ENCODE measurements at regions not wholly inside any gene's neighbourhood (a gene's known extent, or its start where the extent isn't known, plus 50 kb on each side); places are given as distances from the start of the nearest gene placed in this dataset.
"Not testable (repeated sequence)": the region's sequence is repeated elsewhere in the genome, so short reads cannot be mapped to it uniquely, and the experiment has no call there.

DNA sequence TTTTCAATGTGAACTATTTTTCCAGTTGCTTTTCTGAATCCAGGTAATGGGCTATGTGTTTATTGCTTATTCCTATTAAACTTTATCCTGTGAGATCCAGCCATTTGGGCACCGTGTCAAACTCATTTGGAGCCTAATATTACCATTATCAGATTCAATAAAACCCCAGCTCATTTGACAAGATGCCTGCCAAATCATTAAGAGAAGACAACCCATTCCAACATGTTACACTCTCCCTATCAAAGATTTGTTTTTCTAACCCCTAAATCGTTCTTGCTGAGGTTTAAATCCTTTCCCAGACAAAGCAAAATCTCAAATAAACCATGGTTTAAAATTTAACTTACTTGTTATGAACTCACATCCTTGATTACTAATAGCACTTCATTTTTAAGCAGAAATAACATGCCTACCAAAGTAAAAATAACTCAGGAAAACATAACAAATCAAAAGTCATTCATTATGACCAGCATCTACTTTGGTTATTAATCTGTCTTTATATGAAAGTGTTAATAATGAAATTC, 130.0 kb upstream of the TCF21 start:
- no peak for DNase-seq

GRCh38 chr6:133759524-133759923, 129.4 kb upstream of the TCF21 start:
- no peak for DNase-seq

DNA sequence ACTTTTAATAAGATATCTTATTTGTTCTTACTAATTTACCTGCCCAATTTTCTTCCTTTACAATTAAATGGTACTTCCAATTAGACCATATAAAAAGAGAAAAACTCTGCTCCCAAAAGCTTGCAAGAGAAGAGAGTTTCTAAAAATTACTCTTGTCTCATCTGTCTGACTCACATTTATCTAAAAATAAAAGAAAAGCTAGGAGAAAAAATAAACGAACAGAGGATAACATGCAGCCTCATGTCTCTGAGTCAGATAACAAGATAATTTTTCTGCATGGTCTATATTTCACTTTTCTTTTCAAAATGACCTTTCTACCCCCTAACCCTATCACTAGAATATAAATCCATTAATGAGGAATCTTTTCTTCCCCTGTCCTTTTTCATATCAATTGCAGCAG, 127.2 kb upstream of the TCF21 start:
- DNase-seq = no peak

DNA sequence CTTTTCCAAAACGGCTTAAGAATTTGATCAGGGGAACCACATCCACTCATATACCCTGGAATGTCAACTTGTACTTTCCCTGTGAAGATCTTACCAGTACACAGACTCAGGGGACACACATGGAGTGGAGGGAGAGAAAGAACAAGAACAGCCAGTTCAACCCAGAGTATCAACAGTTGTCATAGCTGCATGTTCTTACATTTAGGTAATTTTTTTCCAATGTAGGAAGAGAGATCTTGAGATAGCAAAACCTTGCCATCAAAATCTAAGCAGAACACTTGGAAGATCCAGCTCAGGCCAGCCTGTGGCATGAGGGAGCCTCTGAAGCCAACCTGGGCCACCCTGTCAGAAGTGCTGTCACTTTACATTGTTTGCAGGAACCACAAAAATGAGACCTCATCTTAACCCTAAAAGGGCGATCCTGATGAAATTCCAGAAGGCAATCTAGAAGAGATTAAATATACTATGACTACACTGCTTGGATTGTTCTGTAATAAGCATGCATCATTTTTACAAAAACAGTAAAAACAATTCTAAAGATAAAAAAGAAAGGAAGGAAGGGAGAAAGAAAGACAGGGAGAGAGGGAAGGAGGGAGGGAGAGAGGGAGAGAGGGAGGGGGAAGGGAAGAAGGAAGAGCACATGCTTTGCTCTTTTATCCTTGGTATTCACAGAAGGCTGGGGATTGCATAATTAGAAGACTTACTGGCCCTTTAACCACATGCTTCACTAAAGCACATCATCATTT, 124.7 kb upstream of the TCF21 start:
- DNase-seq = no peak

DNA sequence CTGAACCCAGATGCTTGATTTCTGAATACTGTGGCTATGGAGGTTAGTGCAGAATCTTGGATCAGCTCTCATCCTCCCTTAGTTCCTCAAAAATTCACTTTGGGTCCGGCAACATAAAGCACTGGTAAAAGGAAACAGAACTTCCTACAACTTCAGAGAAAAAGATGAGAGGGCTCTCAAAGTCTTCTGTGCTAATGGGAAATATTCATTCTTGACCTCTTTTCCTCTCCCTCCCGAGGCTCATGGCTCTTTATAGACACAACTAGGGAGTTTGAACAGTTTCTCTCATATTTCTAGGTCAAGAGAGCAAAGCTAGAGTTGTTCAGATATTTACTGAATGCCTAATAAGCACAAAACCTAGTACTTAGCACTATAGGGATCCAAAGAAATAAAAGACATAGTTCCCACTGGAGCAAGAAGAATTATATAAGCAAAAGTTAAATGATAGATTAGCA, 124.1 kb upstream of the TCF21 start:
- DNase-seq = no peak

DNA sequence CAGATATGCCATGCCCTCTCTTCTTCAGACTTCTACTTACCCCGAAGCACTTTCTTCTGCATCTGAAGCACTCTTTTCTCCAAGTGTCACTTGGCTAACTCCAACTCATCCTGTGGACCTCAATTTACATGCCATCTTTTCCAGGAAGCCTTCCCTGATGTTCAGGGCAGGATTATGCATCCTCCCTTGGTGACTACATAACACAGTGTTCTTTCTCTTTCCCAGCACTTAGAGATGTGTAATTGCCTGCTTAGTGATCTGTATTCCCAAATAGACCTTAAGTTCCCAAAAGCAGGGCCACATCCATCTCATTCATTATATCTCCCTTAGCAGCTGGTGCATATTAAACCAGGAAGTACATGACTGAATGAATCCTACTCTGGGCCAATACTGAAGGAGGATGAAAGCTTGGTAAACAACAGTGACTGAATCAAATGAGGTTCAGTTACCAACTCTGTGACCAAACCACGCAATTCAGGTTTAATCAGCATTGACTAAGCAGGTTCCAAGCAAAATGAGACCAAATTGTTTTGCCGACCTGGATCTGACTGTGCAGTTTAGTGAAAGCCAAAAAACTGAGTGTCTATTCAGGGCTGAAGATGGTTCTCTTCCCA, 121.4 kb upstream of the TCF21 start:
- DNase-seq = no peak

DNA sequence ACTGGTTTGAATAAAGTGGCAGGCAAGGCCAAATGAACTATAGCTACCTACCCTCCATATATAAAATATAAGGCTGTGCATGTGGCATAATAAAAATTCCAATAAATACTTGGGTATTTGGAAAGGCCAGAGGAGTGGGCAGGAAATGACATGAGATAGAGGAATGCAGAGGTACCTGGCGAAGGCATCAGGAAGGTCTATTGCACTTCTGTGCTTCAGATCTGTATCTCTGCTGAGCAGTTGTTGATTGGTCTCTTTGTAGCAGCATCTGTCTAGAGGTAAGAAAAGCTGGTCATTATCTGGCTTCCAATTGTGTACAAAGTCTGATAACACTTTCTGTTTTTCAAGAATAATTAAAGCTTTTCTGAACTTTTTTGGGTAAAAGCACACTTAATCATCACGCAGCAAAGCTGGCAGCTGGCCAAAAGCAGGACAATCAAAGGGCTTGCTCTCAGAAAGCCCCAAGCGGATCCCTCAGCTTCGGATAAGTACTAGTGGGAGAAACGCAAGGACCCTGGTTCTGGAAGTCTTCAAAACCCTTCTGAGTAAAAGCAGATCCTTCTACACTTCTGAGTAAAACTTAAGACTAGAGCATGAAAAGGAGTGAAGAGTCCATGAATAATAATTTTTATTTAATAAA, 120.1 kb upstream of the TCF21 start:
- peak; percentile 17 for DNase-seq

DNA sequence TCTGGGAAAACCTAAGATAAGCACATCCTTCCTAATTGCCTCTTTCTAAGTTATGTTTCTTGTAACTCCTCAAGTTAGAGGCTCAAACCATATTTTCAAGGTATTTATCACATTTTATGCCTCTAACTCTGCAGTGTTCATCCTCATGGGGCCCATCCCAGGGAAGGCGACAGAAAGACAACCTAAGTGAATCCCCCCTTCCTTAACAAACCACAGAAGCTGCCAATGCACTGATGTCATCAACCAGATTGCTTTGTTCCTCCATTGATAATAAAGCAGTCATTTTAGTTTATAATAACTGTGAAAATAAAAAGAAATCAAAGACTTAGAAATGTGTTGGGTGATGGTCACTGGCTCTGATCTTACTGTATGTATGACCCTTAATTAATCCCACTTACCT, 119.5 kb upstream of the TCF21 start:
- DNase-seq = no peak

- DNase-seq = no peak
These were observed 116.3 kb upstream of the TCF21 start for GRCh38 chr6:133772567-133772966.

DNA sequence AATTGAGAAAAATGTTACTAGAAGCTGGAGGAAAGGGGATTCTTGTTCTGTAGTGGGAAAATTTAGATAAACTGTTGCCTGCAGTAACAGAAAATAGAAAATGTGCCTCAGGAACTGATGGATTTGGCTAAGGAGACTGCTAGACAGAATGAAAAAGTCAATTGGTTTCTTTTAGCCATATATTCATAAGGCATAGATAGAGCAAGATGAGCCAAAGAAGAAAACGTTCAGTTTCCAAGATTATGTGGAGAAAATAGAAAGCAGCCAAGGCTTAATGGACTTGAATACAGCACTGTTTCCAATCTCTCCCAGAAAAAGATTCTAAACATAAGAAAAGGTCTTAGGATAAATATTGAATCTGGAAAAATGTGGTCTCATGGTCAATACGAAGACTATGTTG, 115.1 kb upstream of the TCF21 start:
- no peak for DNase-seq

DNA sequence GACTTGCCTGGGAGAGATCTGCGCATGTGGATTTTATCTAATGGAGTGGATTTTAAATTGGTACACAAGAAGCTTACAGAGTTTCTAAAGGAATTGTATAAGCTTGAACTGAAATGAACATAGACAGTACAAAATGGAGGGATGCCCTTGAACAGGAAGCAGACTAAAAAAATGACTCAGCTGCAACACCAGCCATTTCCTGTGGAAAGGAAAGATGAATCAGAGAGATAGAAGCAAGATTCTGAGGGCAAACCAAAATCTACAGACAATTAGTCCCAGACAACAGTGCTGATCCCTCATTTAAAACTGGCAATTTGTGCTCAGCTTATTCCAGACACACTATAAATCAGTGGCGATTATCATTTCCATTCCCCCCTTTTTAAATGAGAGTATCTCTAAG, 114.6 kb upstream of the TCF21 start:
- DNase-seq = no peak

GRCh38 chr6:133778414-133779130, 110.3 kb upstream of the TCF21 start:
- no peak for DNase-seq

DNA sequence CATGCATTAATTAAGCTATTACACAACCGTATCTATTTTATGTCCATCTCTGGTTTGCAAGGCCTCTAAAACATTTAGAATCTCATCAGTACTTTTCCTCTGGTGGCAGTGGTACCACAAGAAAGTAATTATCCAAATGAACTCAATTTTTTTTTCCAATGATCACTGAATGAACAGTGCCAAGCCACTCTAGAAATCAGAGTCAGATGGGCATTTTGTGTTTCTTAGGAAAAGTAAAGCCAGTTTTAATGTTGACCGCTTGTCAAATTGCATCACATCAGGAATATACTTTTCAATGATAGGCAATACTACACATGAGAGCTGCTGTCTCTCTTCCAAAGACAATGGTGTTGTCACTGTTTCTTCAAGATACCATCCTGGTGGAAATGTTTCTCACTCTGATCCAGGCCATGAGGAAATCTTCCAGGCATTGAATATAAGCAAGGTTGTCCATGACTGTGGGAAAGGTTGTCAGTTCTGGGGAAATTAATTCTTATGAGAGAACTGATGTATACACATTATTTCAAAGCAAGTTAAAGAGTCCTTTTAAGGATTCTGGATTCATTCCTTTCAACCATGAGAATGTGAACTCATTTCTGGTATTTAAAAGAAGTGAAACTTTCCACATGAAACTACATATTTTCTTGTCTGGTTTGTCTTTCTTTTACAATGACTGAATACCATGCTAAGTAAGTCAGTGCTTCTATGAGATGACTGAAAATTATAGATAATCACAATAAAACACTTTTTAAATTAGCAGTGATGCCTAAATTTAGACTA, 108.8 kb upstream of the TCF21 start:
- no peak for DNase-seq

DNA sequence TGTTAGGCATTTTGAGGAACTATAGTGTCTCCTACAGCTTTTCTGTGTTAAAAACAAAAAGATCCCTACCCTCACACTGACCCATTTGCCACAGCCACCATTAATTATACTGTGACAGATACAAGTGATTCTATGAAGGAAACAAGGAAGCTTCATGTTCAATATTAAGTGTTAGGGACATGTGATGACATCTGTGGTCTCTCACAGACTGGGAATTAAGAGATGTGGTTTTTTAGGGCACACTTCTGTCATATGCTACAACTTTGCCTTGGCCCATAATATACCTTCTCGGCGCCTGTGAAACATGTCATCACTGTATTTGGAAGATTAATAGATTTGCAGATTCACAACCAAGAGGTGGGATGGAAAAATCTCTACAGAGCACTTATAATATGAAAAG, 102.9 kb upstream of the TCF21 start:
- no peak for DNase-seq

DNA sequence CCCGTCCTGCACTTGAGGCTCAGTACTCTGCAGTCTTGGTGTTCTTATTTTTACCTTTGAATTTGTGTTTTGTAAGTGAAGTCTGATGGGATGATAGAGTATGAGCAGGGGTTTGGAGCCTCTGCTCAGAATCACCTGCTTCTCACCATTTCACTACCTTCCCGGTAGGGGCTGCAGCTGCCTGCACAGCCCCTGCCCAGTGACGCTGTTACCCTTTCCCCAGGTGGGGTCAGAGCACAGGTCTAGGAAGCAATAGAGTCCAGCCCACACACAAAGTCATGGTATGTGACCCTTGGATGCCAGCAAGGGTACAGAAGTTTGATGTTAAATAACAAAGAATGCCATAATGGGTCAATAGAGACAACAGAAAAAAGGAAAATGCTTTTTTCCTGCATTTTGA, 101.8 kb upstream of the TCF21 start:
- no peak for DNase-seq

- DNase-seq = no peak
These were observed 100.9 kb upstream of the TCF21 start for GRCh38 chr6:133787859-133788505.

DNA sequence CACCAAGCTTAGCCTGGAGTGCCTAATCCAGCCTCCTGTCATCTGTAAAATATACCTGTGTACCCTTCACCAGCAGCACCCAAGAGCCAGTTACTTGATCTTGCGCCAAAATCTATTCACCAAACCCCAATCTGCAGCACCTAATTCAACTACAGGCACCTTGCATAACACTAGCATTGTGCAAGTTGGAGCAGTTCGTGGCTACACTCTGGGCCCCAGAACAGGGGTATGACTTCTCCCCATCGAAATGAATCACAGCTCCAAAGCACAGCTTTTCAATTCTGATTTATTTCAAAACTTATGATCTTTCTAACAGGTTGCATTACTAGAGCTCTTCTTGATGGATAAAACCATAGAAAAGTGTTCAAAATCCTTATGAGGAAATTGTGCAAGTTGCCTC, 100.4 kb upstream of the TCF21 start:
- DNase-seq = no peak

- DNase-seq = not testable (repeated sequence)
These were observed 99.5 kb upstream of the TCF21 start for GRCh38 chr6:133789449-133789848.

- not testable (repeated sequence) for DNase-seq
These were observed 98.2 kb upstream of the TCF21 start for GRCh38 chr6:133790756-133791155.

DNA sequence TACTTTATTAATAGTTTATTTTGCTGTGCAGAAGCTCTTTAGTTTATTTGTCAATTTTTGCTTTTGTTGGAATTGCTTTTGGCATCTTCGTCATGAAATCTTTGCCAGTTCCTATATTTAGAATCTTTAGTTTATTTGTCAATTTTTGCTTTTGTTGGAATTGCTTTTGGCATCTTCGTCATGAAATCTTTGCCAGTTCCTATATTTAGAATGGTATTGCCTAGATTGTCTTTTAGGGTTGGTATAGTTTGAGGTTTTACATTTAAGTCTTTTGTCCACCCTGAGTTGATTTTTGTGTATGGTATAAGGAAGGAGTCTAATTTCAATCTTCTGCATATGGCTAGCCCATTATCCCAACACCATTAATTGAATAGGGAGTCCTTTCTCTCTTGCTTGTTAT, 93.9 kb upstream of the TCF21 start:
- not testable (repeated sequence) for DNase-seq

- no peak for DNase-seq
These were observed 92.7 kb upstream of the TCF21 start for GRCh38 chr6:133796235-133796634.

DNA sequence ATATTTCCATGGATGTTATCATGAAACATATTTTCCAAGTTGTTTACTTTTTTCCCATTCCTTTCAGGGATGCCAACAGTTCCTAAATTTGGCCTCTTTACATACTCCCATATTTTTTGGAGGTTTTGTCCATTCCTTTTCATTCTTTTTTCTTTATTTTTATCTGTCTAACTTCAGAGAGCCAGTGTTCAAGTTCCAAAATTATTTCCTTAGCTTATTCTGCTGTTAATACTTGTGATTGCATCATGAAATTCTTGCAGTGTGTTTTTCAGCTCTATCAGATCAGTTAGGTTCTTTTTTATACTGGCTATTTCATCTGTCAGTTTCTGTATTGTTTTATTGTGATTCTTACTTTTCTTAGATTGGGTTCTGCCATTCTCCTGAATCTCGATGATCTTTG, 89.9 kb upstream of the TCF21 start:
- DNase-seq = no peak
